Gastroesophageal sphincter (tissue), 3 donors: ENCODE measurements at regions not wholly inside any gene's neighbourhood (a gene's known extent, or its start where the extent isn't known, plus 50 kb on each side); places are given as distances from the start of the nearest gene placed in this dataset.

Experiments
- EP300 ChIP-seq: sonication (generic); formaldehyde crosslinking; IDR thresholded peaks from one replicate; pipeline ENCODE4 v1.6.1; 2017; ENCODE audit warnings: antibody characterized with exemption, mild to moderate bottlenecking
- POLR2A ChIP-seq, 2 donors: fragments of 450-650 bp; IDR thresholded peaks; one replicate each; pipeline ENCODE4 v1.6.1; 2017; ENCODE audit warnings: antibody characterized with exemption in 2 of 2, mild to moderate bottlenecking in 2 of 2, moderate library complexity in 1 of 2
- TF ChIP-seq, protein P1 (sequence below), 4 experiments: fragments of 200-600 bp in 2 of 4; fragments of 450-650 bp in 2 of 4; sonication (generic) in 1 of 4; IDR thresholded peaks; one replicate each; pipeline ENCODE4 v1.5.1; 2017 to 2019; ENCODE audit warnings: antibody characterized with exemption in 4 of 4, mild to moderate bottlenecking in 2 of 4, moderate library complexity in 2 of 4

DNA sequence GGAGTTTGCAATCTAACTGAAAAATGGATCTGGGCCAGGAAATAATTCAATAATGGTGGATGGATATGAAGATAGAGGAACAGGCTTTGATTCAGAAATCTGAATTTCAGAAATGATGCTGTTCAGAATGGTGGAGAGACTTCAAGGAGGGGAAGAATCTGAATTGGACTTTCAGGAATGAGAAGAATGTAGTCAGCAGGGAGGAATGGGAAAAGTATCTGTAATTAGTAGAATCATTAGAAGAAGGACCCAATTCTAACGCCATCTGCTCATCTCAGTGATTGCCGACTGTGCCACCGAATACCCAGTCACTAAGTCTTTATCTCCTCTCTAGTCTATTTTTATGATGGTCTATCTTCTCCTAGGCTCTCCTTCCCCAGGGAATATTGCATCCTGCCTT, 363.2 kb downstream of the GALC start:
- TF ChIP-seq, protein P1, sequence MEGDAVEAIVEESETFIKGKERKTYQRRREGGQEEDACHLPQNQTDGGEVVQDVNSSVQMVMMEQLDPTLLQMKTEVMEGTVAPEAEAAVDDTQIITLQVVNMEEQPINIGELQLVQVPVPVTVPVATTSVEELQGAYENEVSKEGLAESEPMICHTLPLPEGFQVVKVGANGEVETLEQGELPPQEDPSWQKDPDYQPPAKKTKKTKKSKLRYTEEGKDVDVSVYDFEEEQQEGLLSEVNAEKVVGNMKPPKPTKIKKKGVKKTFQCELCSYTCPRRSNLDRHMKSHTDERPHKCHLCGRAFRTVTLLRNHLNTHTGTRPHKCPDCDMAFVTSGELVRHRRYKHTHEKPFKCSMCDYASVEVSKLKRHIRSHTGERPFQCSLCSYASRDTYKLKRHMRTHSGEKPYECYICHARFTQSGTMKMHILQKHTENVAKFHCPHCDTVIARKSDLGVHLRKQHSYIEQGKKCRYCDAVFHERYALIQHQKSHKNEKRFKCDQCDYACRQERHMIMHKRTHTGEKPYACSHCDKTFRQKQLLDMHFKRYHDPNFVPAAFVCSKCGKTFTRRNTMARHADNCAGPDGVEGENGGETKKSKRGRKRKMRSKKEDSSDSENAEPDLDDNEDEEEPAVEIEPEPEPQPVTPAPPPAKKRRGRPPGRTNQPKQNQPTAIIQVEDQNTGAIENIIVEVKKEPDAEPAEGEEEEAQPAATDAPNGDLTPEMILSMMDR (IDR thresholded peaks at IDR 0.05): no peak
- TF ChIP-seq POLR2A (IDR thresholded peaks at IDR 0.05) (no peak), EP300 (no peak)
